Panc1 (cell line): ENCODE measurements at regions not wholly inside any gene's neighbourhood (a gene's known extent, or its start where the extent isn't known, plus 50 kb on each side); places are given as distances from the start of the nearest gene placed in this dataset.

ENCODE experiments used
- ATAC-seq: fragments of 200-7000 bp; cut with Tn5 transposase; 2 replicates; pipeline ENCODE4 v1.9.1; 2020; ENCODE audit warnings: mild to moderate bottlenecking, moderate library complexity
- BruUV-seq: library from RNA; stranded (reverse); fragments of 400-500 nt; replicated peaks from 2 replicates; lab custom pipeline; 2021; lab: Mats Ljungman, UMichigan
- CTCF ChIA-PET: fragments of 300-600 bp; sonication (Branson Sonifier 250); formaldehyde crosslinking; loops from one replicate; lab custom pipeline; 2022; ENCODE audit warnings: antibody characterized with exemption; lab: Charles Lee
- POLR2A ChIA-PET: fragments of 300-600 bp; sonication (Branson Sonifier 250); formaldehyde crosslinking; loops from one replicate; lab custom pipeline; 2022; ENCODE audit warnings: antibody characterized with exemption; lab: Charles Lee
- DNase-seq: peaks from one replicate; pipeline ENCODE4 v3.0.0-alpha.2; 2010; ENCODE audit warnings: low read depth, low spot score
- H3K27ac ChIP-seq: 2 replicates; pipeline ENCODE4 v1.5.1; 2011; ENCODE audit warnings: mild to moderate bottlenecking, low read length, inconsistent platforms
- H3K27me3 ChIP-seq: fragments of 200-500 bp; sonication (Bioruptor generic); 2 replicates; pipeline ENCODE4 v1.6.0; 2014; ENCODE audit warnings: low read length, inconsistent platforms; ENCODE audit not compliant: control insufficient read depth, insufficient read depth
- H3K36me3 ChIP-seq: fragments of 200-500 bp; sonication (Bioruptor generic); 2 replicates; pipeline ENCODE4 v1.5.1; 2014; ENCODE audit warnings: inconsistent platforms, mild to moderate bottlenecking, low read length, moderate library complexity; ENCODE audit not compliant: control insufficient read depth, insufficient read depth
- H3K4me1 ChIP-seq: 2 replicates; pipeline ENCODE4 v1.5.1; 2011; ENCODE audit warnings: inconsistent platforms, mild to moderate bottlenecking, low read length, moderate library complexity; ENCODE audit not compliant: control insufficient read depth, insufficient read depth
- H3K4me3 ChIP-seq, 2 experiments: 2 replicates each; pipeline ENCODE4 v1.5.1; 2011 to 2012; ENCODE audit warnings: low read depth in 2 of 2, low read length in 2 of 2, mild to moderate bottlenecking in 2 of 2, inconsistent platforms in 1 of 2, moderate library complexity in 1 of 2
- H3K9me3 ChIP-seq: fragments of 200-500 bp; sonication (Bioruptor generic); 2 replicates; pipeline ENCODE4 v1.5.1; 2014; ENCODE audit warnings: low read depth, mild to moderate bottlenecking, inconsistent platforms, low read length, moderate library complexity; ENCODE audit not compliant: control insufficient read depth, insufficient read depth
- POLR2AphosphoS5 ChIP-seq: IDR thresholded peaks from 2 replicates; pipeline ENCODE4 v1.6.1; 2012; ENCODE audit warnings: mild to moderate bottlenecking, low read depth, low read length, moderate library complexity
- SIN3A ChIP-seq: IDR thresholded peaks from 2 replicates; pipeline ENCODE4 v1.6.1; 2012; ENCODE audit warnings: low read depth, mild to moderate bottlenecking, low read length, moderate library complexity, borderline replicate concordance; ENCODE audit not compliant: insufficient read depth
- TCF7L2 ChIP-seq: IDR thresholded peaks from 2 replicates; pipeline ENCODE4 v1.6.1; 2011; ENCODE audit warnings: mild to moderate bottlenecking, low read depth, low read length, inconsistent platforms
- in situ Hi-C: cut with HindIII; loops from 2 replicates; pipeline ENCODE4 v1.10.0; 2016; ENCODE audit warnings: low sequenced_read_pairs, low pct_unique_long_range_greater_than_20kb
- intact Hi-C: fragments of 100-400 bp; cut with micrococcal nuclease; formaldehyde crosslinking; loops from one replicate; pipeline ENCODE4 v1.10.0; 2022; ENCODE audit not compliant: unreplicated experiment
- TF ChIP-seq, protein P1 (sequence below): fragments of 450-650 bp; IDR thresholded peaks from 2 replicates; pipeline ENCODE4 v1.5.1; 2017; ENCODE audit warnings: mild to moderate bottlenecking
- TF ChIP-seq, protein P2 (sequence below), 2 experiments: IDR thresholded peaks; 2 replicates each; pipeline ENCODE4 v1.6.1; 2011 to 2012; ENCODE audit warnings: low read depth in 2 of 2, control low read depth in 1 of 2, low read length in 1 of 2, mild to moderate bottlenecking in 1 of 2, moderate library complexity in 1 of 2; ENCODE audit not compliant: insufficient read depth in 1 of 2

GRCh38 chr9:106532306-106533015, 330.5 kb upstream of the ZNF462 start:
- POLR2A ChIA-PET = no interaction called here
- BruUV-seq = no TSS peak
- ATAC-seq (no peak), DNase-seq (no peak)
- Histone ChIP-seq H3K4me3 (no peak overlapping the region), H3K4me1 (no peaks in the 10 kb centered on the region), H3K9me3 (no peaks in the 10 kb centered on the region), H3K27me3 (no peaks in the 10 kb centered on the region), H3K36me3 (no peaks in the 10 kb centered on the region), H3K27ac (no peak overlapping the region)
- CTCF ChIA-PET = no interaction called here
- intact Hi-C loops (no loop called here), in situ Hi-C loops (no loop called here)
- TF ChIP-seq, protein P1, sequence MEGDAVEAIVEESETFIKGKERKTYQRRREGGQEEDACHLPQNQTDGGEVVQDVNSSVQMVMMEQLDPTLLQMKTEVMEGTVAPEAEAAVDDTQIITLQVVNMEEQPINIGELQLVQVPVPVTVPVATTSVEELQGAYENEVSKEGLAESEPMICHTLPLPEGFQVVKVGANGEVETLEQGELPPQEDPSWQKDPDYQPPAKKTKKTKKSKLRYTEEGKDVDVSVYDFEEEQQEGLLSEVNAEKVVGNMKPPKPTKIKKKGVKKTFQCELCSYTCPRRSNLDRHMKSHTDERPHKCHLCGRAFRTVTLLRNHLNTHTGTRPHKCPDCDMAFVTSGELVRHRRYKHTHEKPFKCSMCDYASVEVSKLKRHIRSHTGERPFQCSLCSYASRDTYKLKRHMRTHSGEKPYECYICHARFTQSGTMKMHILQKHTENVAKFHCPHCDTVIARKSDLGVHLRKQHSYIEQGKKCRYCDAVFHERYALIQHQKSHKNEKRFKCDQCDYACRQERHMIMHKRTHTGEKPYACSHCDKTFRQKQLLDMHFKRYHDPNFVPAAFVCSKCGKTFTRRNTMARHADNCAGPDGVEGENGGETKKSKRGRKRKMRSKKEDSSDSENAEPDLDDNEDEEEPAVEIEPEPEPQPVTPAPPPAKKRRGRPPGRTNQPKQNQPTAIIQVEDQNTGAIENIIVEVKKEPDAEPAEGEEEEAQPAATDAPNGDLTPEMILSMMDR = no peak
- TF ChIP-seq, protein P2, sequence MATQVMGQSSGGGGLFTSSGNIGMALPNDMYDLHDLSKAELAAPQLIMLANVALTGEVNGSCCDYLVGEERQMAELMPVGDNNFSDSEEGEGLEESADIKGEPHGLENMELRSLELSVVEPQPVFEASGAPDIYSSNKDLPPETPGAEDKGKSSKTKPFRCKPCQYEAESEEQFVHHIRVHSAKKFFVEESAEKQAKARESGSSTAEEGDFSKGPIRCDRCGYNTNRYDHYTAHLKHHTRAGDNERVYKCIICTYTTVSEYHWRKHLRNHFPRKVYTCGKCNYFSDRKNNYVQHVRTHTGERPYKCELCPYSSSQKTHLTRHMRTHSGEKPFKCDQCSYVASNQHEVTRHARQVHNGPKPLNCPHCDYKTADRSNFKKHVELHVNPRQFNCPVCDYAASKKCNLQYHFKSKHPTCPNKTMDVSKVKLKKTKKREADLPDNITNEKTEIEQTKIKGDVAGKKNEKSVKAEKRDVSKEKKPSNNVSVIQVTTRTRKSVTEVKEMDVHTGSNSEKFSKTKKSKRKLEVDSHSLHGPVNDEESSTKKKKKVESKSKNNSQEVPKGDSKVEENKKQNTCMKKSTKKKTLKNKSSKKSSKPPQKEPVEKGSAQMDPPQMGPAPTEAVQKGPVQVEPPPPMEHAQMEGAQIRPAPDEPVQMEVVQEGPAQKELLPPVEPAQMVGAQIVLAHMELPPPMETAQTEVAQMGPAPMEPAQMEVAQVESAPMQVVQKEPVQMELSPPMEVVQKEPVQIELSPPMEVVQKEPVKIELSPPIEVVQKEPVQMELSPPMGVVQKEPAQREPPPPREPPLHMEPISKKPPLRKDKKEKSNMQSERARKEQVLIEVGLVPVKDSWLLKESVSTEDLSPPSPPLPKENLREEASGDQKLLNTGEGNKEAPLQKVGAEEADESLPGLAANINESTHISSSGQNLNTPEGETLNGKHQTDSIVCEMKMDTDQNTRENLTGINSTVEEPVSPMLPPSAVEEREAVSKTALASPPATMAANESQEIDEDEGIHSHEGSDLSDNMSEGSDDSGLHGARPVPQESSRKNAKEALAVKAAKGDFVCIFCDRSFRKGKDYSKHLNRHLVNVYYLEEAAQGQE (IDR thresholded peaks at IDR 0.05; ENCODE audit: insufficient read depth in 1 of 2, low read depth in 2 of 2, low read length in 1 of 2) = no peak
- no peak for TF ChIP-seq POLR2AphosphoS5
- no peak for TF ChIP-seq TCF7L2
- no peak for TF ChIP-seq SIN3A

DNA sequence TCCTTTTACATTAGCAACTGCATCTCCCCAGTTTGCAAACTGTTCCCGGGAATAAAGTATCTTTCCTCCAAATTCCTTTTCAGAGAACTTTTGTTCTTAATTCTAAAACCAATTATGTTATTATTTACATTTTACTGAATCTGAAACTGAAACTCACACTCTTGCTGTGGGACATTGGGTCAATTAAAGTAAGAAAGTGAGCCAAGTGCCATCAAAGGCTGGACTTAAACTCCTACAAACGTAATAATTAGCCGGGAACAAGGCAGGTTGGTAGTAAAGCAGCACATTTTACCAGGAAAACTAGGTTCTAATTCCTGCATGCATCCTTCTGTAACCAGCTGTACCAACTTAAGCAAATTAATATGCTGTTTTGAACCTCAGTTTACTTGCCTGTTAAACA, 328.2 kb upstream of the ZNF462 start:
- Histone ChIP-seq H3K27me3 (no peaks in the 10 kb centered on the region), H3K27ac (no peak overlapping the region), H3K4me1 (no peaks in the 10 kb centered on the region), H3K36me3 (no peaks in the 10 kb centered on the region), H3K4me3 (no peak overlapping the region), H3K9me3 (no peaks in the 10 kb centered on the region)
- CTCF ChIA-PET = no interaction called here
- ATAC-seq (no peak), DNase-seq (no peak)
- no TSS peak for BruUV-seq
- in situ Hi-C loops (no loop called here), intact Hi-C loops (no loop called here)
- POLR2A ChIA-PET = no interaction called here
- TF ChIP-seq, protein P1 = no peak
- TF ChIP-seq TCF7L2 (no peak), SIN3A (no peak), POLR2AphosphoS5 (no peak)
- TF ChIP-seq, protein P2 (IDR thresholded peaks at IDR 0.05; ENCODE audit: insufficient read depth in 1 of 2, low read depth in 2 of 2, low read length in 1 of 2) = no peak
